ENCODE measurements at regions not wholly inside any gene's neighbourhood (a gene's known extent, or its start where the extent isn't known, plus 50 kb on each side); places are given as distances from the start of the nearest gene placed in this dataset.

DNA sequence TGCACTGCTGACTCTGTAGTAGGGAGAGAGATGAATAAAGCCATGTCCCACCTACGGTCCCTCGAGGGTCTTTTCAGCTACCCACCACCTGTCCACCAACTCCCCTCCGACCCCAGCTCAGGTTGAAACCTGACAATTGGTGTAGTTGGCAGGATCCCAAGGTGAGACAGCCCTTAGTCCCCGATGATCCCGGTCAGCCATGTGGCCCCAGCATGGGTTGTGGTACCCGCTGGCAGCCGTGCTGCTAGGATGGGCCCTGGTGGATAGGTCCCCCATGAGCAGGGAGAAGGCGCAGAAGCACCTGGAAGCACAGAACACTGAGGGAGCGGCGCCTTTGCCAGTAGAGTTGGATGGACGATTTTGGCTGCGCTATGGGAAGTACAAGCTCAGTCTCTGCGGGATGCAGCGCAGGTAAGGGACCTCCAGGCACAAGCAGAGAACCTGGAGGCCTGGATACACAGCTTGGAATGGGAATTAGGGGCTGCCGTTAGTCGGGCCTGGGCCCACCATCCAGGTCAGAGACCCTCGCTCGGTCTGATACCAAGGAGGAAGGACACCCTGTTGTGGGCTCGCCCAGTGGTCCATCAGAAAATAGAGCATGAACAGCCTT is 694.6 kb upstream of the AGA start:
- Histone ChIP-seq H3K4me1 (no peaks in the 10 kb centered on the region), H3K9me3 (no peaks in the 10 kb centered on the region), H3K4me3 (replicated peaks in 1 of 3) (no peak overlapping the region), H3K36me3 (no peaks in the 10 kb centered on the region), H3K27me3 (no peaks in the 10 kb centered on the region), H3K27ac (no peak overlapping the region)
- WGBS, 2 donors: 93 to 94% methylated on average over 16 to 19 of the region's 19 CpGs
- TF ChIP-seq, protein P1, sequence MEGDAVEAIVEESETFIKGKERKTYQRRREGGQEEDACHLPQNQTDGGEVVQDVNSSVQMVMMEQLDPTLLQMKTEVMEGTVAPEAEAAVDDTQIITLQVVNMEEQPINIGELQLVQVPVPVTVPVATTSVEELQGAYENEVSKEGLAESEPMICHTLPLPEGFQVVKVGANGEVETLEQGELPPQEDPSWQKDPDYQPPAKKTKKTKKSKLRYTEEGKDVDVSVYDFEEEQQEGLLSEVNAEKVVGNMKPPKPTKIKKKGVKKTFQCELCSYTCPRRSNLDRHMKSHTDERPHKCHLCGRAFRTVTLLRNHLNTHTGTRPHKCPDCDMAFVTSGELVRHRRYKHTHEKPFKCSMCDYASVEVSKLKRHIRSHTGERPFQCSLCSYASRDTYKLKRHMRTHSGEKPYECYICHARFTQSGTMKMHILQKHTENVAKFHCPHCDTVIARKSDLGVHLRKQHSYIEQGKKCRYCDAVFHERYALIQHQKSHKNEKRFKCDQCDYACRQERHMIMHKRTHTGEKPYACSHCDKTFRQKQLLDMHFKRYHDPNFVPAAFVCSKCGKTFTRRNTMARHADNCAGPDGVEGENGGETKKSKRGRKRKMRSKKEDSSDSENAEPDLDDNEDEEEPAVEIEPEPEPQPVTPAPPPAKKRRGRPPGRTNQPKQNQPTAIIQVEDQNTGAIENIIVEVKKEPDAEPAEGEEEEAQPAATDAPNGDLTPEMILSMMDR (IDR thresholded peaks at IDR 0.05): no peak
- no peak for TF ChIP-seq POLR2A (IDR thresholded peaks at IDR 0.05)
- intact Hi-C loops (cut with DNase I): no loop called here
- no peak for DNase-seq

DNA sequence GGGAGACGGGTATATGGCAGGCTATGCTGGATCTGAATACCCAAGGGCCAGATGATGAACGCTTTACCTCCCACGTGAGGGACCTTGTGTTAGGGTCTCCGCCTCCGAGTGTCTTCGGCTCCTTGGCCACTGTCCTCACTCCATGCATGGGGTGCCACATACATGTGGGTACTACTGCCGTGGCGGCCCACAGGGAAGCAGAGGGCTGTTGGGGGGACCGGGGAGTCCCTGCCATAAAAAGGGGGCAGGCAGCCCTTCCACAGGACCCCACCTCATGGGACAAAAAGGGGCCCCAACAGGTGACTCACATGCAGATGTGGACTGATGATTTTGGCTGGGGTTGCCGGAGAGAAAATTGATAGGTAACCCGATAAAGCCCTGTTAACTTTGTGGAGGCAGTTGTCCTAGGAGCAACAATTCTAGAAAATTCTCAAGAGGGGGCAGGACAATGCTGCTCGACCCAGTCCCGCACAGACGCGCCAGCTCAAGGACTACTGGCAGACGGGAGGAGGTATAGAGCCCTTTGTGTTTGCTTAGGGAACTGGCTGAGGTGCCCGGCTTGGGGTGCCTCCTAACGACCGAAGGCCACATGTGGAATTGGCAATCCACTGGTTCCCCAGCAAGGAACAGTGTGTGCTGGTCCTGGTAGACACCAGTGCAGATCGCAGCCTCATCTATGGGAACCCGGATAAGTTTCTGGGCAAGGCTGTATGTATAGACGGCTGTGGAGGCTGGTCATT is 695.7 kb upstream of the AGA start:
- Histone ChIP-seq H3K4me3 (replicated peaks in 1 of 3) (no peak overlapping the region), H3K27me3 (no peaks in the 10 kb centered on the region), H3K4me1 (no peaks in the 10 kb centered on the region), H3K36me3 (no peaks in the 10 kb centered on the region), H3K9me3 (no peaks in the 10 kb centered on the region), H3K27ac (no peak overlapping the region)
- TF ChIP-seq, protein P1 (IDR thresholded peaks at IDR 0.05): no peak
- no peak for TF ChIP-seq POLR2A (IDR thresholded peaks at IDR 0.05)
- intact Hi-C loops (cut with DNase I): no loop called here
- DNase-seq: no peak
- WGBS, 2 donors: 90 to 94% methylated on average over 17 to 22 of the region's 22 CpGs

DNA sequence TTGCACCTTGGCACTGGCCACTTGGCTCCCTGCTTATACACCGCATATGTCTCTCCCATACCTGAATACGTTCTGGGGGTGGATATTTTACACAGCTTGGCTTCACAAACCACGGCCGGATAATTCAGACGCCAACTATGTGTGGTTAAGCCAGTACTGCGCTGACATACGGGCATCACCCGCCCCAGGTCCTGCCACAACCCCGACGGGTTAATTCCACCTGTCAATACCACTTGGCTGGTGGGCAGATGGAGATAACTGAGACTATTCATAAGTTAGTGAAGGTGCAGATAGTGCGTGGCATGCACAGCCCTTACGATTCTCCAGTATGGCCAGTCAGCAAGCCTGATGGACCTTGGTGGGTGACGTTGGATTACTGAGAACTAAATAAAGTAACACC is 696.3 kb upstream of the AGA start:
- Histone ChIP-seq H3K9me3 (no peaks in the 10 kb centered on the region), H3K27me3 (no peaks in the 10 kb centered on the region), H3K27ac (no peak overlapping the region), H3K4me1 (no peaks in the 10 kb centered on the region), H3K4me3 (replicated peaks in 1 of 3) (no peak overlapping the region), H3K36me3 (no peaks in the 10 kb centered on the region)
- 94 to 96% methylated on average over 10 to 13 of the region's 13 CpGs for WGBS, 2 donors
- TF ChIP-seq, protein P1 (IDR thresholded peaks at IDR 0.05): no peak
- DNase-seq: no peak
- intact Hi-C loops (cut with DNase I): no loop called here

DNA sequence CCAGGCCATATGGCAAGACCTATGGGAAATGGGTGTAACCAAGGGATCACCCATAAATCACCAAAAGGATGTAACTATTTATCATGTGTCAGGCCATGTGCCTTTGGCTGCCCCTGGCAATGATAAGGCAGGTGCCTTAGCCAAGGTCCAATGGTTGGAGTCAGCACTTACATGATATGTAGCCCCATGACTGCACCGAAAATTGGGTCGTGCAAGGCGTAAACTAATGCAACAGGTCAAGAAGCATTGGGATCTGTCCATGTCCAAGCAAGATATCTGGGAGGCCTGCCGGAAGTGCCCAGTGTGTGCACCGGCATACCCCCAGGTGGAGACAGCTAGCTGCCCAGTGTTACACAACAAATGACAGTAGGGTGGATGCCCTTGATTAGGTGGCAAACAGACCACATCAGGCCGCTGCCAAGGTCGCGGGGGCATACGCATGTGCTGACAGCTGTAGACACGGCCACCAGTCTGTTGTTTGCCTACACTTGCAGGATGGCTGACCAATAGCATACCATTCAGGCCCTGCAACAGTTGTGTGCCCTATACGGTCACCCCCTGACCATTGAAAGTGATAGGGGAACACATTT is 698.2 kb upstream of the AGA start:
- Histone ChIP-seq H3K27me3 (no peaks in the 10 kb centered on the region), H3K9me3 (no peaks in the 10 kb centered on the region), H3K4me1 (no peaks in the 10 kb centered on the region), H3K36me3 (no peaks in the 10 kb centered on the region), H3K27ac (no peak overlapping the region), H3K4me3 (replicated peaks in 1 of 3) (no peak overlapping the region)
- 94 to 99% methylated on average over 11 of the region's 11 CpGs for WGBS, 2 donors
- intact Hi-C loops (cut with DNase I): no loop called here
- TF ChIP-seq, protein P1 (IDR thresholded peaks at IDR 0.05): no peak
- TF ChIP-seq POLR2A (IDR thresholded peaks at IDR 0.05): no peak
- no peak for DNase-seq

DNA sequence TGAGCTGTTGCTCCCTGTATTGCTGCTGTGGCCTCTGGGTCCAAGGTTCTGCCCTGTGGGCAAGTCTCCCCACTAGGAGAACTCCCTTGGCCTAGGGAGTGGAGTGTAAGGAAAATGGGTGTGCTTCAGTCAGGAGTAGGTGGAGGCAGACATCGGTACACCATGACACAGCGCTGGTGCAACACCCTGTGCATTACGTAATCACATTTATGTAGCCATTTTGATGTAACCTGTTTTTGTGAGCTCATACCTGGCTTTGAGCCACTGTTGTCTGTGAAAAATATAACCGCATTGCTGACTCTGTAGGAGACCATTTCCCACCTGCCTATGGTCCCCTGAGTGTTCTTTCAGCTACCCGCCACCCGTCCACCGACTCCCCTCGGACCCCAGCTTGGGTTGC is 700.5 kb upstream of the AGA start:
- 84 to 86% methylated on average over 8 of the region's 8 CpGs for WGBS, 2 donors
- DNase-seq: no peak
- Histone ChIP-seq H3K27ac (no peak overlapping the region), H3K27me3 (no peaks in the 10 kb centered on the region), H3K4me3 (replicated peaks in 1 of 3) (no peak overlapping the region), H3K9me3 (no peaks in the 10 kb centered on the region), H3K36me3 (no peaks in the 10 kb centered on the region), H3K4me1 (no peaks in the 10 kb centered on the region)
- TF ChIP-seq POLR2A (IDR thresholded peaks at IDR 0.05): no peak
- TF ChIP-seq, protein P1 (IDR thresholded peaks at IDR 0.05): no peak
- intact Hi-C loops (cut with DNase I): no loop called here
